PFSK-1 (cell line): ENCODE measurements at regions not wholly inside any gene's neighbourhood (a gene's known extent, or its start where the extent isn't known, plus 50 kb on each side); places are given as distances from the start of the nearest gene placed in this dataset.

Source experiments
- FOXP2 ChIP-seq: optimal IDR thresholded peaks from 2 replicates; pipeline ENCODE3; 2011; ENCODE audit warnings: borderline replicate concordance, control low read depth, inconsistent platforms; ENCODE audit not compliant: insufficient read depth; ENCODE audit errors: extremely low read length, extremely low read depth
- POLR2AphosphoS5 ChIP-seq: IDR thresholded peaks from 2 replicates; pipeline ENCODE4 v1.6.1; 2012; ENCODE audit warnings: low read depth, mild to moderate bottlenecking, control low read depth, low read length, moderate library complexity
- SIN3A ChIP-seq: IDR thresholded peaks from 2 replicates; pipeline ENCODE4 v1.6.1; 2012; ENCODE audit warnings: mild to moderate bottlenecking, low read length, moderate library complexity, borderline replicate concordance; ENCODE audit not compliant: insufficient read depth
- TAF1 ChIP-seq: IDR thresholded peaks from 2 replicates; pipeline ENCODE4 v1.6.1; 2012; ENCODE audit warnings: low read length, control low read depth, borderline replicate concordance; ENCODE audit not compliant: insufficient read depth
- TF ChIP-seq, protein P1 (sequence below), 2 experiments: IDR thresholded peaks; 2 replicates each; pipeline versions ENCODE4 v1.6.1 to v1.8.0; 2011 to 2012; ENCODE audit warnings: low read depth in 2 of 2, low read length in 2 of 2, control low read depth in 1 of 2, inconsistent platforms in 1 of 2, mild to moderate bottlenecking in 1 of 2, moderate library complexity in 1 of 2; ENCODE audit not compliant: insufficient read depth in 1 of 2

DNA sequence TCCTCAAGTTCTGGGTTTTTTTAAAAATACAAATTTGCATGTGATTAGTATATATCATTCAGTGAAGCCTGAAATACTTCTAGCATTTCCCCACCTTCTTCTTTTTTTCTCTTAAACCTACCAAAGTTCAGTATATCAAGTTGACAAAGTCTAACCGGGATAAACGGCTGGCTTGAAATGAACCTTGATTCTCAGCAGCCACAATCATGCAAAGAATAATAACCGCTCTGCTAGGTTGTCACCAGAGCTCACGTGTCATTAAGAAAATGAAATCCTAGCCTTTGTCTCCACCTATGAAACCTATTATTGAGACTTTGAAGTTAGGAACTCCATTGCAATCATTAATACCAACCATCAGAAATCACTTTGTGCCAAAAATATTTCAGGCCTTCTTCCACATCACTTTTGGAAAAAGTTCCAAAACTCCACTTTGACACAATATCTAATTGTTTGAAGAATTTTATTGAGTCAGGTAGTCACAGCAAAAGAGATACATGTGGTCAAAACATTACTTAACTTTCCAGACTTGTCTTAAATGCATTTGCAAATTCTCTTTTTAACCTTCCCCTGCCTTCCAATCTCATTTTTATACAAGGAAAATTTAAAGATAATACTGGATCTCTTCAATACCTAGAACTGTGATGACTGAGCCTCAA, 285.6 kb upstream of the ACVR2A start:
- TF ChIP-seq TAF1 = no peak
- no peak for TF ChIP-seq SIN3A
- TF ChIP-seq, protein P1, sequence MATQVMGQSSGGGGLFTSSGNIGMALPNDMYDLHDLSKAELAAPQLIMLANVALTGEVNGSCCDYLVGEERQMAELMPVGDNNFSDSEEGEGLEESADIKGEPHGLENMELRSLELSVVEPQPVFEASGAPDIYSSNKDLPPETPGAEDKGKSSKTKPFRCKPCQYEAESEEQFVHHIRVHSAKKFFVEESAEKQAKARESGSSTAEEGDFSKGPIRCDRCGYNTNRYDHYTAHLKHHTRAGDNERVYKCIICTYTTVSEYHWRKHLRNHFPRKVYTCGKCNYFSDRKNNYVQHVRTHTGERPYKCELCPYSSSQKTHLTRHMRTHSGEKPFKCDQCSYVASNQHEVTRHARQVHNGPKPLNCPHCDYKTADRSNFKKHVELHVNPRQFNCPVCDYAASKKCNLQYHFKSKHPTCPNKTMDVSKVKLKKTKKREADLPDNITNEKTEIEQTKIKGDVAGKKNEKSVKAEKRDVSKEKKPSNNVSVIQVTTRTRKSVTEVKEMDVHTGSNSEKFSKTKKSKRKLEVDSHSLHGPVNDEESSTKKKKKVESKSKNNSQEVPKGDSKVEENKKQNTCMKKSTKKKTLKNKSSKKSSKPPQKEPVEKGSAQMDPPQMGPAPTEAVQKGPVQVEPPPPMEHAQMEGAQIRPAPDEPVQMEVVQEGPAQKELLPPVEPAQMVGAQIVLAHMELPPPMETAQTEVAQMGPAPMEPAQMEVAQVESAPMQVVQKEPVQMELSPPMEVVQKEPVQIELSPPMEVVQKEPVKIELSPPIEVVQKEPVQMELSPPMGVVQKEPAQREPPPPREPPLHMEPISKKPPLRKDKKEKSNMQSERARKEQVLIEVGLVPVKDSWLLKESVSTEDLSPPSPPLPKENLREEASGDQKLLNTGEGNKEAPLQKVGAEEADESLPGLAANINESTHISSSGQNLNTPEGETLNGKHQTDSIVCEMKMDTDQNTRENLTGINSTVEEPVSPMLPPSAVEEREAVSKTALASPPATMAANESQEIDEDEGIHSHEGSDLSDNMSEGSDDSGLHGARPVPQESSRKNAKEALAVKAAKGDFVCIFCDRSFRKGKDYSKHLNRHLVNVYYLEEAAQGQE (IDR thresholded peaks at IDR 0.05; ENCODE audit: insufficient read depth in 1 of 2, low read depth in 2 of 2, low read length in 2 of 2) = no peak
- no peak for TF ChIP-seq POLR2AphosphoS5
- TF ChIP-seq FOXP2 = no peak

DNA sequence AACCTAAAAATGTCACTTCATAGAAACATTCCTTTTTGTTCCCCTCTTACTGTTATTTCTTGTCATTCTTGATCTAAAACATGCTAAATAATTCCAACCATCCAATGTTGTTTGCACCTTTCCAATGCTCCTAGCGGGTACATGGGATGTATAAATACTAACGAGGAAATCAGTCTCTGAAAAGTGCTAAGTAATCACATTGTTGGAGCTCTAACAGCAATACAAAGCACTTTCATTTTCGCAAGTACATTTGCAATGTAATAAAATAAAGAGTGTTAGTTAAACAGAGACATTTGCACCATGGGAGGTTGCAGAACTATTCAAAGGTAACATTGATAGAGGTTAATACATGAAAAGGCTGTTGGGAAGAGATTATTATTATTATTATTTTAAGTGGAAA, 286.2 kb upstream of the ACVR2A start:
- TF ChIP-seq SIN3A (no peak), POLR2AphosphoS5 (no peak), FOXP2 (no peak), TAF1 (no peak)
- TF ChIP-seq, protein P1 (IDR thresholded peaks at IDR 0.05; ENCODE audit: insufficient read depth in 1 of 2, low read depth in 2 of 2, low read length in 2 of 2) = no peak

DNA sequence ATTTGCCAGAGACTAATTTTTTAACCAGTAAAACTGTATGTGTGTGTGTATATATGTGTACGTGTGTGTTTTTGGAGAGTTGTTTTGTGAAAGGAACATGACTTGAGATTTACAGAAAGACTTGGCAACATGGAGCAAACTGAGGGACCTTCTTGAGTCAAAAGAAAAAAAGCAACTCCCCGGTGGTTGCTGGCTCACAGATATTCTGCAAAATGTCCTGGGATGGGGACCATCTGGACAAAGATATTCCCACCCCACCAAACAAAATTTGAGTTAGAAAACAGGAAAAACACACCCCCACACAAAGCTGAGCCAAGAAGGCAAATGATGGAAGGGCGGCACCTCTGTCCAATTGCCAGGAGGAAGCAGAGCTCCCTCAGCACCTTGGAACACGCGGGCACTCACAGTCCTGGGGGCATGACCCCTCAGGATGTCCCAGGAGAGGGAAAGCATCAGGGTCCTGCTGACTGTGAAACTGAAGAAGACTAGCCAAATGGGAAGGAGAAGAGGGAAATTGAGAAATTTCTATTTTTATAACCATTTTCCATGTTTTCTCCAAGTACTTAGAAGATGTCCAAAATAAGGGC, 290.2 kb upstream of the ACVR2A start:
- TF ChIP-seq TAF1 (no peak), POLR2AphosphoS5 (no peak), SIN3A (no peak), FOXP2 (no peak)
- TF ChIP-seq, protein P1 (IDR thresholded peaks at IDR 0.05; ENCODE audit: insufficient read depth in 1 of 2, low read depth in 2 of 2, low read length in 2 of 2) = no peak

DNA sequence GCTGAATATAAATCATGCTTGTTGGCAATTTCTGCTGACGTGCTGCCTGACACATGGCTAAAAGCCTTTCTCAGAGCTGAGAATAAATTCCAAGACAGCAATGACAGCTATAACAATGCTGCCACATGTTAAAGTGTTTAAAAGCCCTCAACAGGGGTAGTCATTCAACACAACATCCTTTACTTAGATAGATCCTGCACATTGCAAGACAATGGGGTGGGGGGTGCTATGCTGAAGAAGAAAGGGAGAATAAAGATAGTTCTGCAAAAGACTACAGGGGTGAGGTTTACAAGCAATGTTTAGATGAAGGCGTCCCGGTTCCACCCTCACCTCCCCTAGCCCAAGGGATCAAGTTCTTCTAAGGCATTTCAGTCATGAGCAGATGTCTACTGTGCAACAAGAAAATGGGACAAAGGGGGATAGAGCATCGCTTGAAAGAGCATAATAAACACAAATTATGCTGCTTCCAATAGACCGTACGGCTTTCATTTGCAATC, 291.0 kb upstream of the ACVR2A start:
- TF ChIP-seq POLR2AphosphoS5 (no peak), SIN3A (no peak)

DNA sequence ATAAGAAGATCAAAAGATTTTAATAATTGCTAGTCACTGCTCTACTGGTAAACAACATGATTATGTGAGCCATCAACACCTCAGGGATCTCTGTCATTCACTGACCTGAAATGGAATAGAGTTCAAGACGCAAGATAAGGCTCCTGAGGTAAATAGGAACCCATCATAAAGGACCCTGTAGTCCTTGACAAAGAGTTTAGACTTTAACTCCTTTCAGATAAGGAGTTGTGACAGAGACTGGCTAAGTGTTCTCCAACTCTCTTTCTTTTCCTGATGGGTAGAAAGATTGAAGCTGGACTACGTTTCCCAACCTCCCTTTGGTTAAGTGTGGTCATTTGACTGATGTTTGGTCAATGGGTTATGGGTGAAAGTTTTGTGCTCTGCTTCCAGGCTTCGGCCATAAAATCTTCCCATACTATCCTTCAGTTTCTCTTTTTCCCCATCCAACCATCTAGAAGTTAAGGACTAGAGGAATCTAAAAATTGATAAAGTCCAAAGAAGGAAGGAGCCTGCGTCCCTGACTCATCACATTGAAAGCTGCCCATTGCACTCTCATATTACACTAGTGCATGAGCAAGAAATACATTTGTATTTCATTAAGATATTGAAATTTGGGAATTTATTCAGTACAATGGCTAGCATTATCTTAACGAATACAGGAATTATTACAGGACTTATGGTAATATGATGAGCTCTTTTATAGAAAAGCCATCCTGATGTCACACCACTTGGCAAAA, 293.7 kb upstream of the ACVR2A start:
- TF ChIP-seq FOXP2 (no peak), TAF1 (no peak), POLR2AphosphoS5 (no peak), SIN3A (no peak)
- TF ChIP-seq, protein P1 (IDR thresholded peaks at IDR 0.05; ENCODE audit: insufficient read depth in 1 of 2, low read depth in 2 of 2, low read length in 2 of 2) = no peak
